GM13976 (cell line): ENCODE measurements at regions not wholly inside any gene's neighbourhood (a gene's known extent, or its start where the extent isn't known, plus 50 kb on each side); places are given as distances from the start of the nearest gene placed in this dataset.

ENCODE experiments used
- DNase-seq: peaks from one replicate; pipeline ENCODE4 v3.0.0; 2012; ENCODE audit warnings: low spot score
- CTCF ChIP-seq: IDR thresholded peaks from 2 replicates; pipeline ENCODE4 v1.5.1; 2012; ENCODE audit warnings: borderline replicate concordance, mild to moderate bottlenecking; ENCODE audit not compliant: insufficient read depth; ENCODE audit errors: extremely low read depth, missing control alignments, control extremely low read depth
- in situ Hi-C: fragments of 300-500 bp; cut with MboI; formaldehyde crosslinking; loops from one replicate; pipeline ENCODE4 v1.12.0; 2022; ENCODE audit warnings: low sequenced_read_pairs, mixed read lengths, inconsistent platforms; ENCODE audit not compliant: unreplicated experiment

- in situ Hi-C loops, result no loop called here
- no peak for TF ChIP-seq CTCF
- DNase-seq, result no peak
Measured at GRCh38 chr14:71815110-71815509, 117.1 kb upstream of the RGS6 start.

- DNase-seq, result no peak
- in situ Hi-C loops, result no loop called here
- no peak for TF ChIP-seq CTCF
Measured at GRCh38 chr14:71824816-71825215, 107.4 kb upstream of the RGS6 start.

- no peak for DNase-seq
- in situ Hi-C loops, result no loop called here
- TF ChIP-seq CTCF, result no peak
Measured at GRCh38 chr14:71833476-71833875, 98.8 kb upstream of the RGS6 start.

- in situ Hi-C loops, result no loop called here
- no peak for DNase-seq
- TF ChIP-seq CTCF, result no peak
Measured at GRCh38 chr14:71834284-71835204, 97.7 kb upstream of the RGS6 start.

- TF ChIP-seq CTCF, result no peak
- in situ Hi-C loops, result no loop called here
- no peak for DNase-seq
Measured at GRCh38 chr14:71852181-71852580, 80.0 kb upstream of the RGS6 start.

GRCh38 chr14:71855399-71856036 lies 76.7 kb upstream of the RGS6 start:
- DNase-seq, result peak; percentile 65
- in situ Hi-C loops, result no loop called here
- peak; percentile 65 for TF ChIP-seq CTCF
